CD4-positive, alpha-beta T cell (primary cell): ENCODE measurements at regions not wholly inside any gene's neighbourhood (a gene's known extent, or its start where the extent isn't known, plus 50 kb on each side); places are given as distances from the start of the nearest gene placed in this dataset.

ENCODE experiments used
- ATAC-seq: fragments of 200-7000 bp; cut with Tn5 transposase; one replicate; pipeline ENCODE4 v1.10.0; 2022; ENCODE audit warnings: mild to moderate bottlenecking; ENCODE audit not compliant: poor library complexity
- CTCF ChIA-PET: fragments of 350-600 bp; sonication (Branson Sonifier 250); formaldehyde crosslinking; loops from one replicate; lab custom pipeline; 2021; ENCODE audit warnings: antibody characterized with exemption, inconsistent platforms; lab: Charles Lee
- POLR2A ChIA-PET: fragments of 350-600 bp; sonication (Branson Sonifier 250); formaldehyde crosslinking; loops from one replicate; lab custom pipeline; 2021; ENCODE audit warnings: antibody characterized with exemption, inconsistent platforms; lab: Charles Lee
- DNase-seq, 14 experiments: peaks; one replicate each; pipeline ENCODE4 v3.0.0-alpha.2; 2013 to 2020; ENCODE audit warnings: mixed read lengths in 2 of 14
- H3K27ac ChIP-seq, 2 donors: one replicate each; pipeline versions ENCODE4 v1.5.1 to v1.7.0; 2013; ENCODE audit warnings: low read length in 2 of 2, low read depth in 1 of 2, mild to moderate bottlenecking in 1 of 2
- H3K27me3 ChIP-seq, 2 experiments: 1 replicate in 1 of 2; 2 replicates in 1 of 2; pipeline versions ENCODE4 v1.6.1 to v1.7.0; 2013; ENCODE audit warnings: low read length in 2 of 2, control low read depth in 1 of 2, mild to moderate bottlenecking in 1 of 2, moderate library complexity in 1 of 2; ENCODE audit not compliant: insufficient read depth in 2 of 2, control insufficient read depth in 1 of 2
- H3K36me3 ChIP-seq: one replicate; pipeline ENCODE4 v1.6.1; 2013; ENCODE audit warnings: low read length, control low read depth; ENCODE audit not compliant: insufficient read depth
- H3K4me1 ChIP-seq: one replicate; pipeline ENCODE4 v1.6.1; 2013; ENCODE audit warnings: low read length, control low read depth; ENCODE audit not compliant: insufficient read depth
- H3K4me3 ChIP-seq: one replicate; pipeline ENCODE4 v1.5.1; 2013; ENCODE audit warnings: mild to moderate bottlenecking, low read length, moderate library complexity
- H3K9me3 ChIP-seq, 2 experiments: 1 replicate in 1 of 2; 2 replicates in 1 of 2; pipeline versions ENCODE4 v1.6.1 to v1.7.0; 2013; ENCODE audit warnings: low read length in 2 of 2, mild to moderate bottlenecking in 2 of 2, control low read depth in 1 of 2, moderate library complexity in 1 of 2; ENCODE audit not compliant: control insufficient read depth in 1 of 2, insufficient read depth in 1 of 2
- H3K27ac Mint-ChIP-seq: one replicate; pipeline ENCODE4 v1.8.0; 2020; ENCODE audit warnings: mixed read lengths
- H3K27me3 Mint-ChIP-seq: one replicate; pipeline ENCODE4 v1.8.0; 2021; ENCODE audit warnings: mixed read lengths
- H3K36me3 Mint-ChIP-seq: one replicate; pipeline ENCODE4 v1.8.0; 2021; ENCODE audit warnings: low read depth, mixed read lengths
- H3K4me1 Mint-ChIP-seq: one replicate; pipeline ENCODE4 v1.8.0; 2021; ENCODE audit warnings: low read depth, mixed read lengths
- H3K4me3 Mint-ChIP-seq: one replicate; pipeline ENCODE4 v1.8.0; 2020; ENCODE audit warnings: mild to moderate bottlenecking, mixed read lengths
- H3K9me3 Mint-ChIP-seq: one replicate; pipeline ENCODE4 v1.8.0; 2020; ENCODE audit warnings: mixed read lengths
- intact Hi-C, 2 experiments: fragments of 100-400 bp; cut with DNase I in 1 of 2; cut with micrococcal nuclease in 1 of 2; formaldehyde crosslinking; loops; one replicate each; pipeline versions ENCODE4 v1.15.1 to v1.9.0; 2023 to 2025; cut with DNase I, micrococcal nuclease
- TF ChIP-seq, protein P1 (sequence below): fragments of 200-600 bp; IDR thresholded peaks from one replicate; pipeline ENCODE4 v1.8.0; 2022; ENCODE audit warnings: antibody characterized with exemption, mild to moderate bottlenecking

- Mint-ChIP-seq H3K4me1 (no peaks in the 10 kb centered on the region), H3K36me3 (no peaks in the 10 kb centered on the region), H3K9me3 (peaks cover 17% of the 10 kb centered on the region), H3K27ac (no peak overlapping the region), H3K4me3 (no peak overlapping the region), H3K27me3 (no peaks in the 10 kb centered on the region)
- H3K4me1 ChIP-seq = no peaks in the 10 kb centered on the region
- POLR2A ChIA-PET = no interaction called here
- H3K36me3 ChIP-seq = no peaks in the 10 kb centered on the region
- no peak overlapping the region for H3K27ac ChIP-seq
- CTCF ChIA-PET = no interaction called here
- no peak for ATAC-seq
- no peak overlapping the region for H3K4me3 ChIP-seq
- peaks cover 5 to 8% of the 10 kb centered on the region in 2 experiments for H3K9me3 ChIP-seq
- H3K27me3 ChIP-seq = no peaks in the 10 kb centered on the region
- intact Hi-C loops = no loop called here
- TF ChIP-seq, protein P1, sequence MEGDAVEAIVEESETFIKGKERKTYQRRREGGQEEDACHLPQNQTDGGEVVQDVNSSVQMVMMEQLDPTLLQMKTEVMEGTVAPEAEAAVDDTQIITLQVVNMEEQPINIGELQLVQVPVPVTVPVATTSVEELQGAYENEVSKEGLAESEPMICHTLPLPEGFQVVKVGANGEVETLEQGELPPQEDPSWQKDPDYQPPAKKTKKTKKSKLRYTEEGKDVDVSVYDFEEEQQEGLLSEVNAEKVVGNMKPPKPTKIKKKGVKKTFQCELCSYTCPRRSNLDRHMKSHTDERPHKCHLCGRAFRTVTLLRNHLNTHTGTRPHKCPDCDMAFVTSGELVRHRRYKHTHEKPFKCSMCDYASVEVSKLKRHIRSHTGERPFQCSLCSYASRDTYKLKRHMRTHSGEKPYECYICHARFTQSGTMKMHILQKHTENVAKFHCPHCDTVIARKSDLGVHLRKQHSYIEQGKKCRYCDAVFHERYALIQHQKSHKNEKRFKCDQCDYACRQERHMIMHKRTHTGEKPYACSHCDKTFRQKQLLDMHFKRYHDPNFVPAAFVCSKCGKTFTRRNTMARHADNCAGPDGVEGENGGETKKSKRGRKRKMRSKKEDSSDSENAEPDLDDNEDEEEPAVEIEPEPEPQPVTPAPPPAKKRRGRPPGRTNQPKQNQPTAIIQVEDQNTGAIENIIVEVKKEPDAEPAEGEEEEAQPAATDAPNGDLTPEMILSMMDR = no peak
- DNase-seq = no peak
These were observed 98.4 kb upstream of the NCKAP5 start for GRCh38 chr2:133666621-133667020.

GRCh38 chr2:133667085-133667484, 98.8 kb upstream of the NCKAP5 start:
- no peak overlapping the region for H3K27ac ChIP-seq
- ChIA-PET CTCF (no interaction called here), POLR2A (no interaction called here)
- peaks cover 5 to 8% of the 10 kb centered on the region in 2 experiments for H3K9me3 ChIP-seq
- Mint-ChIP-seq H3K4me1 (no peaks in the 10 kb centered on the region), H3K36me3 (no peaks in the 10 kb centered on the region), H3K27me3 (no peaks in the 10 kb centered on the region), H3K9me3 (peaks cover 17% of the 10 kb centered on the region), H3K4me3 (no peak overlapping the region), H3K27ac (no peak overlapping the region)
- H3K4me3 ChIP-seq = no peak overlapping the region
- TF ChIP-seq, protein P1 = no peak
- H3K4me1 ChIP-seq = no peaks in the 10 kb centered on the region
- ATAC-seq (no peak), DNase-seq (no peak)
- intact Hi-C loops = no loop called here
- no peaks in the 10 kb centered on the region for H3K27me3 ChIP-seq
- no peaks in the 10 kb centered on the region for H3K36me3 ChIP-seq

- CTCF ChIA-PET = no interaction called here
- H3K27me3 Mint-ChIP-seq = peaks cover 4% of the 10 kb centered on the region
- Histone ChIP-seq H3K36me3 (no peaks in the 10 kb centered on the region), H3K4me1 (no peaks in the 10 kb centered on the region), H3K9me3 (peaks cover 5 to 8% of the 10 kb centered on the region in 2 experiments), H3K27ac (no peak overlapping the region), H3K27me3 (no peaks in the 10 kb centered on the region), H3K4me3 (no peak overlapping the region)
- no peaks in the 10 kb centered on the region for H3K36me3 Mint-ChIP-seq
- peaks cover 17% of the 10 kb centered on the region for H3K9me3 Mint-ChIP-seq
- no peak overlapping the region for H3K27ac Mint-ChIP-seq
- TF ChIP-seq, protein P1 = no peak
- intact Hi-C loops = no loop called here
- ATAC-seq = no peak
- H3K4me3 Mint-ChIP-seq = no peak overlapping the region
- H3K4me1 Mint-ChIP-seq = no peaks in the 10 kb centered on the region
- POLR2A ChIA-PET = no interaction called here
- DNase-seq = no peak
These were observed 99.7 kb upstream of the NCKAP5 start for GRCh38 chr2:133667968-133668367.
